ENCODE measurements at regions not wholly inside any gene's neighbourhood (a gene's known extent, or its start where the extent isn't known, plus 50 kb on each side); places are given as distances from the start of the nearest gene placed in this dataset.

DNA sequence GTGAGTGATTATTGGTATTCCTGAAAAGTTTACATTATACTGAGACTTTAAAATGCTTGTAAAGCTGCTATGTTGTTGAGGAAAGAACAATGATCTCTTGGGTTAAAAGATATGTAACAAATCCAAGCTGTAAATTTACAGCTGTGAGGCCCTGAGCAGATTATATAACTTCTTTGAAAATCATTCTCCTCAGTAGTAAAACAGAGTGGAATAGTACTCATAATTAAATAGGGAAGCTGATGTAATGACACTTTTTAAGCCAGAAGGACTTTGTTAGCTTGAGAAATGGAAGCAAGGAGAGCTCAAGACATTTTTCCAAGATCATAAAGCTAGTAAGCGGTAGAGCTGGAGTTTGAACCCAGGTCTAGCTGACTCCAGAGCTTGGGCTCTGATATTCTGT, 363.9 kb downstream of the TMEM135 start:
- DNase-seq, result no peak

DNA sequence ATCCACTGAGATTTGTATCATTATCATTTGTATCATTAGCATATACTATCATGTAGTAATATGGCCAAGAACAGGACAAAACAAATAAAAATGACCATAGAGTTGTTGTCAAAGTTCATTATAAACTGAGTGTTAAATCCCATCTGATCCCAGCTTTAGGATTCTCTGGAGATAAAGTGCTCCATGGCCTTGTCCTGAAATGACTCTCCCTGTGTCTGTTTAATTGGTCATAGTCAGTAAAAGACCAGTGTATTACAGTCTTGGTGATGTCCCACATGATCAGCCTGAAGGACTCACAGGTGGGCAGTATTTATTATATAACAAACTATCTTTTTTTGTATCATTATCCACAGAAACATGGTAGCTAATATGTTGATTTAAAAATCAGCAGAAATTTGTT, 361.6 kb downstream of the TMEM135 start:
- no peak for DNase-seq

DNA sequence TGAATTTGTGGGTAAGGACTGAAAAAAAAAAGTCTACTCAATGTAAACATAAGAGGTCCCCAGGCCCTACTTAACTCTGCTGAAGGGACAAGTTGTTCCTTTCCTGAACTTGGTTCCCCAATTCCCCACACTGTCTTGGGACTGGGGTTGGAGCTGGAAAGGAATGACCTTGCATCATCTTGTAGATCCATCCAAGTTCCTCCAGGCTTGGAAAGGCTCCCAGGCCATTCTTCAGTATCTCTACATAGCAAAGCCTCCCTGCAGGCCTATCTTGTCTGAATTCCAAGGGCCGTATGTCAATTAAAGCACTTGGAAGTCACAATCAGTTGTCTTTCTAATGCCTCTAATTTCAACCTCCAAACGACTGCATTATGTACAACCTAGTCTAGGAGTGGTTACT, 361.2 kb downstream of the TMEM135 start:
- no peak for DNase-seq

DNA sequence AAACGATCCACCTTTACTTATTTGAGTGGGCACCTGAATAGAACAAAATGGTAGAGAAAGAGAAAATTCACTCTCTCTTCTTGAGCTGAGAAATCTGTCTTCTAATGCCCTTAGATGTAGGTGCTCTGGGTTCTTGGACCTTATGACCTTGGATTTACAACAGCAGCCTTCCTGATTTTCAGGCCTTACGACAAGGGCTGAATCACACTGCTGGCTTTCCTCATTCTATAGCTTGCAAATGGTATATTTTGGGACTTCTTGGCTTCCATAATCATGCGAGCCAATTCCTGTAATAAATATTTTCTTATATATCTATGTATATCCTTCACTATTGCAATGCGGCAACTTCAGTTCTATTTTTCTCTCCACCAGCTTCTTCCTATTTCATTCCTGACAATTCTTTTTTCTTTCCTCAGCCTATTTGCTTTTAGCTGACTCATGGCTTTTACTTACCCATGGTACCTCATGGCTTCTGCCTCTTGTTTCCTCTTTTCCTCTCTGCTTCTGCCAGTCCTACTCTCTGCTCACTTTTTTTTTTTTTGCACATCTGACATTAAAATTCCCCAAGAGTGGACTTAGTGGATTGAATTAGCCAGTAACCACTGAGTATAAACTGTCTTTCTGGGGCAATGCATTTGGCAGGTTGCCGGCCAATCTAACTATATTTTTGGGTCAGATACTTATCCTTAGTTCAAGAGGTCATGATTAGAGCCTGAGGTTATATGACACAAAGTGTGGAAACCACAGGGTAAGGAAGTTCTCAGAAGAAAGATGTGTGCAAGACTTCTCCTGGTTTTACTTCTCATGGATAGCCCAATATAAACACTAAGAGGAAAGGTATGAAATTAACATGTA, 359.5 kb downstream of the TMEM135 start:
- no peak for DNase-seq

DNA sequence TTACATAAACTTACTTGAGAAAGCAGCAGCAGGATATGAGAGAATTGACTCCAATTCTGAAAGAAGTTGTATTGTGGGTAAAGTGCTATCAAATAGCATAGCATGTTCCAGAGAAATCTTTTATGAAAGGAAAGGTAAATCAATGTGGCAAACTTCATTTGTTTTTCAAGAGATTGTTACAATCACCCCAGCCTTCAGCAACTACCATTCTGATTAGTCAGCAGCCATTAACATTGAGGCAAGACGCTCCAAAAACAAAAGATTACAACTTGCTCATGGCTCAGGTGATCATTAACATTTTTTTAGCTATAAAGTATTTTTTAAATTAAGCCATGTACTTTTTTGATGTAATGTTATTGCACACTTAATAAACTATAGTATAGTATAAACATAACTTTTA, 357.2 kb downstream of the TMEM135 start:
- DNase-seq, result no peak

DNA sequence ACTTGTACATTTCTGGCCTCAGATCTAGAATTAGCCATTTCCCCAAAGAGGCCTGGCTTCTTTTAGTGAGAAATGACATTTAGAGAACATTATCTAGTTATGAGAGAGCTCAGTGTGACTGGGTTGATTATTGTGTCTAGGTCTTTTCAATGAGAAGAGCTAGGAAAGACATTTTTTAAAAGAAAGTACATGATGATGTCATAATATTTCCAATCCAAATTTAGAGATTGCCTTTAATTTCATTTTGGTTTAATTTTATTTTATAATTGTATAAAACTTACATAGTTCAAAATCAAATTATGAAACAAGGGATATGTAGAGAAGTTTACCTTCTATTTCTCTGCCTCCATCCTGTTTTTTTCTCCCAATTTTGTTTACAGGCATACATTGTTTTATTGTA, 354.9 kb downstream of the TMEM135 start:
- no peak for DNase-seq

DNA sequence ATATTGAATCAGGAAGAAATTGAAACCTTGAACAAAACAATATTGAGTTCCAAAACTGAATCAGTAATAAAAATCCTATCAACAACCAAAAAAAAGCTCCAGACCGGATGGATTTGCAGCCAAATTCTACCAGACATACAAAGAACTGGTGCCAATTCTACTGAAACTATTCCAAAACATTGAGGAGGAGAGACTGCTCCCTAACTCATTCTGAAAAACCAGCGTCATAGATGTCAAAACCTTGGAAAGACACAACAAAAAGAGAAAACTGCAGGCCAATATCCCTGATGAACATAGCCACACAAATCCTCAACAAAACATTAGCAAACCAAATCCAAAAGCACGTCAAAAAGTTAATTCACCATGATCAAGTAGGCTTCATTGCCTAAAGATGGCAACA, 353.8 kb downstream of the TMEM135 start:
- DNase-seq, result no peak

DNA sequence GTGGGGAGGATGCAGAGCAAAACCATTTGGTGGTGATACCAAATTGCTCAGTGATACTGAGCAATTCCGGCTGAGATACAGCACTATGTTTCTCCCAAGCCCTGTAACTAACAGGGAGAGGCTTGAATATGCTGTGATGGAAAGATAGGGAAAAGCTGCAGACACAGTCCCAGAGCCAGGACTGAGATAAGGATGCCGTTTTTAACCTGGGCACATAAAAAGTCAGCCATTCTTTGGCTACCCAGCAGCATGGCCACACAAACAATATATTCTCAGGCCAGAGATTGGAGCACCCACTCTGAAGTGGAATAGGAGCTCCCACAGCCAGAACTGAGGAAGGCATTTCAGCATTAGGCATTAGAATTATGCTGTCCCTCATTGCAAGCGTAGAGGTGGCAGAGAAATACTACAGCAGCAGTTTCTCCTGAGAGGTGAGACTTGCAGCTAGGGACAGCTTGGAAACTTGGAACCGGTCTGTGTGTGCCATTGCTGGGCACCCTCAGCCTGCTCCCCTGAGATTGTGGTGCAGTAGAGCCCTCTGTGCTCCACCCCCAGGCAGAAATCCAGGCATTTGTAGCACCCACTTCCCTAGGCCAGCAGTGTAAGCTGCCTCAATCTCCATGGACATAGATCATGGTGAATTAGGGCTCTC, 346.5 kb downstream of the TMEM135 start:
- DNase-seq, result no peak

DNA sequence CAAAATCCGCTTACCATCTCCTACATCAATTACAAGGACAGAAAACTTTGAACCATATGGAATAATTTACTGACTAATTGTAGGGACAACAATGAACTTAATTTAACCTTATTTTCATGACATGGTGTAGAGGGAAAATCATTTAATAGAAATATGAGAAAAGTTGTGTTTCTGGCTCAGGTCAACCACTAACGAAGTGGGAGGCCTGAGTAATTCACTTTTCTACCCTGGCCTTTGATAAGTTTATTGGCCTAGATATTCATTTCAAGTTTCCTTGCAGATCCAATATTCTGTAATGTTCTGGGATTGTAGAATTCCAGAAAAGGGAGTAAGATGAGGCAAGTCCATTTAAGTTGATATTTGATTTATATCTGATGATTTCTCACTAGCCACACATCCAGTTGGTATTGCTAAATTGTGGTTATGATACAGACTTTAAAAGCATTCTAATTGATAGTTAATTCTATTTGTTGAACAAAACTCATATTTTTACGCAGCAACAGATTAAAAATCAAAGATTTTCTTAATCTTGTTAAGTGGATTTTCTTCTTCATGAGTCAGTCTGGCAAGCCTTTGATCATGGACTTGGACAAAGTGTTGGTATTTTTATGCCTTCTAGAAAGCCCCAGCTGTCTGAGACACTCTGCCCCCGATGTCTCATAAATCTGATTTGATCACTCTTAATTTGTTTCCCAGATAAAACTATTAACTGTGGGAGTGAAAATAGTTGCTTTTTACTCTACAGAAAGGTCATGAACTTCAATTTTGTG, 336.5 kb downstream of the TMEM135 start:
- DNase-seq, result no peak
